HG03139 (cell line): ENCODE measurements at regions not wholly inside any gene's neighbourhood (a gene's known extent, or its start where the extent isn't known, plus 50 kb on each side); places are given as distances from the start of the nearest gene placed in this dataset.

ENCODE experiments used
- ATAC-seq: cut with Tn5 transposase; IDR thresholded peaks from one replicate; pipeline ENCODE4 v1.9.1; 2021; ENCODE audit not compliant: unreplicated experiment

DNA sequence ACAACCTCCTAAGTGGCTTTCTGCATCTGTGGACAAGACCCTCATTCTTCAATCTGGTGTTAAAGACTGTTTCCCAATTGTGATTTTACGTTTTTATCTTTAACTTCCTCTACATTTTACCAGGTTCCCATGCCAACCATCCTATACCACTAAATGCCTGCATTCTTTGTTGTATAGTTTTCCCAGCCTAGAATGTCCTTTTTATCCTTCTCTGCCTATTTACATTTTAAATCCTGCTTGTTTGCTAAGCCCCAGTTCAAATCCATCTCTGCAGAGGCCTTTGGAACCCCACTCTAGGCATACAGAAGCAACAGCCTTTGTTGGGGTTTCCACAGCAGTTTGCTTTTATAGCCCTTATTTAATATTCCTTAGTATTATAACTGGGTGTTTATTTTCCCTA, 325.1 kb upstream of the DDHD1 start:
- no peak for ATAC-seq

DNA sequence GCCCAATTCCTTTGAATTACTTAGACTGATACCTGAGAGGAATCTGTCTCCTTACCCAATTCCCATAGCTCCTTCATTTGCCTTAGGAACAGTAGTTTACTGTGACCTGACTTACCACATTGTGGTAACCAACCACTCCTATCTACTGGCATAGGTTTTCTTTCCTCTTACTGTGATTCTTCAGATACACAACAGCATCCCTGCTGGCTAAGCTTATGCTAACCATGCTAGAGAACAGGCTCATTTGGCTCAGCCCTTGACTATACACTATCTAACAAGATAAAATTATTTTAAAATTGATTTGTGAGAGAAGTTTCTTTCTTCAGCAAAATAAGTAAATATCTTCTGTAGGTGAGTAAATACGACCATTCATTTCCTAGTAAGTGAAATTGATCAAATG, 320.4 kb upstream of the DDHD1 start:
- no peak for ATAC-seq

GRCh38 chr14:53472306-53472705, 319.2 kb upstream of the DDHD1 start:
- ATAC-seq = no peak

DNA sequence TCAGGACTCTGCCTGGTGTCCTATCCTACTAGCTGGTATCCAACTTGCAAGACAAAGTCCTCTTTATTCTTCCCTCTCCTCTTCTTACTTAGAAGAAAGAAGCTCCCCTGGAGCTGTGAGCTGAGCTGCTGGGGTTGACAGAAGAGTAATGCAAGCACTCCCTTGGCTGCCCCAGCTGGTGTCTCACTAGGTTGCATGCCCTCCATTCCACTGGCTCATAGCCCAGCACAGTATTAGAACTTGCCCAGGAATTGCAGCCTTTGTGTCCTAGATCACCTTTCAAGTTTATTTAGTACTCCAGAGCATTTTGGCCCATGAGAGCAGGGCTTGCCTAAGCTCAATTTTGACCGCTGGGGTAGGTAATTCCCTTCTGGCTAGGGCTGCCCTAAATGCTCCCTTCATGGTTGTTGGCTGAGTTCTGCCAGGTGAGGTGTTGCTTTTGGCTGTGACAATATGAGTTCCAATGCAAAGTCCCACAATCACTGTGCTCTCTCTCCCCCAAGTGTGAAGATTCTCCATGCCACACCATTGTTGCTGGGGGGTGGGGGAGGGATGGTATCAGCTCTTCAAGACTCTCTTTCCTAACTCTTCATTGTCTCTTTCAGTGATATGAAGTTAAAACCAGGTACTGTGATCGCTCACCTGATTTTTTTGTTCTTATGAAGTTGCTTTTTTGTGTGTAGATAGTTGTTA, 317.4 kb upstream of the DDHD1 start:
- no peak for ATAC-seq

- no peak for ATAC-seq
Observed at GRCh38 chr14:53468876-53469275, 315.8 kb upstream of the DDHD1 start.

- ATAC-seq = no peak
Observed at GRCh38 chr14:53464376-53464775, 311.3 kb upstream of the DDHD1 start.

DNA sequence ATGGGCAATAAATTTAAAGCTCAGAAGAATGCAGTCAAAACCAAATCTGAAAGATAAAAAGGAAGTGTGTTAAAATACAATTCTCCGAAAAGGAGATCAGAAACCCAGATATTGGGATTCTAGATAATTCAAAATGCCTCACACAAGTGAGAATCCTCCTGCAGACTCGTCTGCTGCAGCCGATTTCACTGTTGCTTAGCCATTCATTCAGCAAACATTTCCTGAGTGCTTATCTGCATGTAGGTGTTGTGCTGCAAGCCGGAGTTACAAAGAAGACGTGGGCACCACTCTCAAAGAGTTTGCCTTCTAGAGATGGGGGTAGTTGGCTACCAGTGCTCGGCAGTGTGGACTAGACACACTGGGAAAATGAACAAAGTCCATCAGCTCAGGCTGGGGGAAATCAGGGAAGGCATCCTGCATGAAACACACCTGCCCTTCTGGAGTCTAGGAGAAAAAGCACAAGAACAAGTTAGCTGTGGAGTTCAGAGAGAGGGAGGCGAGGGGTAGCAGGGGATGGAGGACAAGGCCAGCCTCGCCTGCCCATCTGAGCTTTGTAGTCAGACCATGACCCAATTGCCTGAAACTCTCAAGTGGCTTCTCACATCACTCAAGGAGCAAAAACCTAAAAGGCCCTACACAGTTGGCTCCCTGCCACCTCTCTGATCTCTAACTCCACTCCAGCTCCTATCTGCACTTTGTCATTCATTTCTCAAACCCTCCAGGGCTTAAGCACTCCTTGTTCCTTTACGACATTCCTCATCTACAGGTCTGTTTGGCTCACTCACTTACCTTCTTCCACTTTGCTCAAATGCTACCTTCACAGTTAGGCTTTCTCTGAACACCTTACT, 310.0 kb upstream of the DDHD1 start:
- no peak for ATAC-seq

- ATAC-seq = no peak
Observed at GRCh38 chr14:53461858-53462257, 308.7 kb upstream of the DDHD1 start.

DNA sequence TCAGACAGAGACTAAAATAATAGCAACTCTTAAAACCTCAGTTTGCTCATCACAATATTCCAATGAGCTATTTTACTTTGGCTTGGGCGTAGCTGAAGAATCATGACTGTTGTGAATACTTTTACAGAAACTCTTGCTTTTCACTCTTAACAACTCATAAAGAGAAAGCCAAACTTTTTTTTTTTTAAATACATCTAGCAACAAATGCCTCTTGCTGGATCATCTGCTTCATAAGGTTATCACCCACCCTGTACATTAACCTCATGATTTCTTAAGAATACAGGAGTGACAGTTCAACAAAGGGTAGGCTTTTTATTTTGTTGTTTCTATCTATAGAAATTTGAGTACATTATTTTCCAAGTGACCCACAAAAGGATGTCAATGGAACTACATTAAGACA, 307.4 kb upstream of the DDHD1 start:
- ATAC-seq = no peak

- ATAC-seq = no peak
Observed at GRCh38 chr14:53458368-53458814, 305.3 kb upstream of the DDHD1 start.

DNA sequence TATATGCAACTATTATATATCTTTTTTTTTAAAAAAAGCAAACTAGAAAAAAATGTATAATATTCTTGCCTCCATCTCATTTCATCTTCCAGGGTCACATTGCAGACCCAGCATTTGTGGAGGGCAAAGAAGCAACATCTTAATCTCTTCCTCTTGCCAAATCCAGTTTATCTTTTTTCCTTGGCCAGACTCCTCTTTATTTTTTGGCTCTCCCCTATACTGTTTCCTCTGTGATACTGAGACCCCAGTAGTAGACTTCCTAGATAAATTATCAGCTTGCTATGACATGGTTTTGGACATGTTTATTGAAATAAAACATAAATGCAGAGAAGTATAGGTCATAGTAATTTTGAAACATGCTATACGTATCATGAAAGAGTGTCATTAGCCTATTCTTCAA, 303.8 kb upstream of the DDHD1 start:
- no peak for ATAC-seq

DNA sequence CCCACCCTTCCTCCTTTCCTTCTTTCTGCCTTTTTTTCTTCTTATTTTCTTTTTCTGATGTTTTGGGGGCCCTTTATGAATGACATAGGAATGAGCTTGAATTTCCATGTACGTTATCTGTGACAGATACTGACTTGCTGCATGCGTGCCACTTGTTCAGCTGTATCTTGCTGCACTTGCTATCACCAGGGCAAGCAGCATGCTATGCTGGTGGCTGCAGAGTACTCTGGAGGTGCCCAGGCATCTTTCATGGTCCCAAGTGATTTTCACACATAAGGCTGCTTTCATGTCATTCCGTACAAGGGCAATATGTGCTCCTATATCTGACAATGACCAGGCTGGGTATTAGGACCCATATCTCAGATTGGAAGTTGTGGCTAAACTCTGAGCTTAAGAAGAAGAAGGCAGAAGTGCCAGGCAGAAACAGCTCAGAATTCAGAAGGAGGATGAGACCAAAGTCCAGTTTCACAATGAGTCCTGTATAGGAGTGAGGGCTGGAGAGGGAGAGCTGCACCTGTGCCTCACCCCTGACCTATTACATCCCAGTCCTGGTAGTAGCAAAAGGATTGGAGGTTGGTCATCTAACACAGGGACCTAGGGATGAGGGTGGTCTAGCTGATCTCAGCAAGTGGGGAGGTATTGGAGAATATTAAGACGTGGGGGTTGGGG, 299.0 kb upstream of the DDHD1 start:
- ATAC-seq = no peak

GRCh38 chr14:53450871-53451270, 297.7 kb upstream of the DDHD1 start:
- ATAC-seq = no peak

DNA sequence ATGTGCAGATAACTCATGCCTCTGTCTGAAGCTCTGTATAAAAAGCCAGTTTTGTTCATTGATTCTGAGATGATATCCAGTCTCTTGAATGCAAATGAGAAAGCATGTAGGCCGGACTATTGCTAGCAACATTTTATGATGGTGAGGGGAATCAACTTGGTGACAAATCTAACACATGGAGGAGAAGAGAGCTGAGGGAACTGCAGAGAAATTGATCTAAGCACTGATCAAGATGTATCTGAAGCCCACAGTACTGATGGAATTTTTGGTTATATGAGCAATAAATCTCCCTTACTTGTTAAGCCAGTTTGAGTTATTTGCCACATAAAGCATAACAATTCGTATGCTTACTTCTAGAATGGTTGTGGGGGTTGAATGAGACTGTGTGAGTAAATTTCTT, 295.6 kb upstream of the DDHD1 start:
- ATAC-seq = no peak

DNA sequence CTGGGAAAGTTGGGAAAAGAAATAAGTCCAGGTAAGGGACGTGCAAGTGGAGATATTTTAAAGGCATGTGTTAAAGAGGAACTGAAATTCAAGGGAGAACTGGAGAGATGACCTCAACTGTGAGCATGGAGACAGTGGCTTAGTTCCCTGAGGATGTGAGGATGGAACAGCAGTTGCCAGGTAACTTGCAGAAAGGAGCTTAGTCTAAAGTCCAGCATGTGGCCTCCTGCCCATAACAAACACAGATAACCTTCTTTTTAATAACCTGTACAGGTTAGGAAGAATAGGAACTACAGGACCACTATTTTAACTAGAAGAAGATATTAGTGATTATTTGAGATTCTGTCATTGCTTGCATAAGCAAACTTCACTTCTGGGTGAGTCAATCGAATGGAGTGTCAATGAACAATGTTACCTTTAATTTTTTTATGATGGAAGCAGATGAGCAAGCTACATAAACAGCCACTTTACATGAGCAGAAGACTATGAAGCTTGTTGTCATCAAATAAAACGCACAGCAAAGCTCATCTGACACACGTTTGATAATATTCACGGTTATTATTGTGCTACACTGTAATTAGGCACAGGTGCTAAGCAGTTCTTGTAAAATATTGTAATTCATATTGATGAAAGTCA, 291.7 kb upstream of the DDHD1 start:
- ATAC-seq = no peak

- ATAC-seq = no peak
Observed at GRCh38 chr14:53441789-53442188, 288.7 kb upstream of the DDHD1 start.

DNA sequence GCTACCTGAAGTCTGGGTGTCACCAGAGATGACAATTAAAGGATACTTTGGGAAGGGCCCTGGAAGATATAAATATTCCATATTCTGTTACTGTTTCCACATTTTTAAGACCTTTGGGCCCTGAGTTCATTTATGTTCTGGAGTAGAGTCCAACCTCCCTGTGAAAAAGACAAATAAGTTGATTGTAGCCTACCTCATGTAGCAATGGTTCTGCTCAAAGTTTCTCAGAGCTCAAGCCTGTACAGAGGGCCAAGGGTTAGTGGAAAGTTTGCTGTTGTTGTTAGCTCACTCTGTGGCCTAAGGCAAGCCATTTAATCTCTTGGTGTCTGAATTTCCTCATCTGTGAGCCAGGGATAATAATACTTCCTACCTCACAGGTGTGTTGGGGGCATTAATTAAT, 284.7 kb upstream of the DDHD1 start:
- ATAC-seq = no peak

GRCh38 chr14:53432378-53432802, 279.3 kb upstream of the DDHD1 start:
- peak; percentile 56 for ATAC-seq

GRCh38 chr14:53430870-53431269, 277.7 kb upstream of the DDHD1 start:
- ATAC-seq = no peak

DNA sequence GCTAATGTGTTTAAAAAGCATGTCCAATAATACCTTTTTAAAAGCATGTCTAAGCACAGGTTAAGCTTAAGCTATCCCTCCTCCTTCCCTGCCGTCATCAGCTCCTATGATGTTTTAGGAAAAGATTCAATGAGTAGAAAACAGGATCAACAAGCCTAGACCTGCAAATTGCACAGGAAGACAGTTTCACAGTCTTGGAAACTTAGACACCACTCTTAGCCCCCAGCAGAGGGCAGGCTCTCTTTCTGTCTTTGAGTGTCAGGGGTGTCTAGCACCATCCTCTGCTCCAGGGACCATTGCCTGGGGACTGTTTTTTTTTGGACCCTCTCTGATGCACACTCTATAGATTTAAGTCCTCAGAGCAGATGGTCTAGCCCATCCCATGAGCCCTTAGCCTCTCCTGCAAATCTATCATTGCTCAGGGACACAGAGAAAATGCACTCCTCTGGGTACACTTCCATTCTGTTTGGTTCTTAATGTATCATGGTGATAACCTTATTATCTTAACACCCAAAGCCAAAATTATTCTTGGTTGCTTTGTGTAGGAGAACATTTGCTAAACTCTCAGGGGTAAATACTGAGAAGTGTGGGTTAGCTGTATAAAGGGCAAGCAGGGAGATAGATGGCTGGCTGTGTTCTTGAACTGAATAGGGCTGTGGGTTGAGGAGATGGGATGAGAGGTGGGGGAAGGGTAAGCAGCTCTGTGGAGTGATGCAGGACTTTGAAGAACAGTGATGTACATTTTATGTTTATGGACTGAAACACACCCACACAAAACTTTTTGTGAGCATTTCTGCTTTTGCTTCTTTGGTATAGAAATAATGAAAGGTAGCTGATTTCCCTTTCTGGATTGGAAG, 259.9 kb upstream of the DDHD1 start:
- ATAC-seq = no peak
